Common myeloid progenitor, CD34-positive (primary cell): ENCODE measurements at regions not wholly inside any gene's neighbourhood (a gene's known extent, or its start where the extent isn't known, plus 50 kb on each side); places are given as distances from the start of the nearest gene placed in this dataset.
"Not testable (repeated sequence)": the region's sequence is repeated elsewhere in the genome, so short reads cannot be mapped to it uniquely, and the experiment has no call there.

Source experiments
- CTCF ChIA-PET: fragments of 350-600 bp; sonication (Branson Sonifier 250); formaldehyde crosslinking; loops from one replicate; lab custom pipeline; 2021; ENCODE audit warnings: antibody characterized with exemption; lab: Charles Lee
- POLR2A ChIA-PET: fragments of 350-600 bp; sonication (Branson Sonifier 250); formaldehyde crosslinking; loops from one replicate; lab custom pipeline; 2021; ENCODE audit warnings: antibody characterized with exemption; lab: Charles Lee
- DNase-seq, 3 donors: peaks; one replicate each; pipeline versions ENCODE4 v3.0.0 to v3.0.0-alpha.2; 2013
- H3K27ac ChIP-seq, 2 experiments: 1 replicate in 1 of 2; 2 replicates in 1 of 2; pipeline ENCODE4 v1.7.0; 2013; ENCODE audit warnings: inconsistent platforms in 2 of 2, low read length in 2 of 2, mild to moderate bottlenecking in 2 of 2, low read depth in 1 of 2, moderate library complexity in 1 of 2; ENCODE audit not compliant: severe bottlenecking in 2 of 2, insufficient read depth in 1 of 2, poor library complexity in 1 of 2
- H3K27me3 ChIP-seq, 5 experiments: replicated peaks in 2 of 5; 1 replicate in 3 of 5; 2 replicates in 2 of 5; pipeline versions ENCODE4 v1.6.1 to v1.7.0; 2013; ENCODE audit warnings: low read length in 4 of 5, mild to moderate bottlenecking in 2 of 5, moderate library complexity in 2 of 5, inconsistent platforms in 1 of 5; ENCODE audit not compliant: insufficient read depth in 5 of 5, control insufficient read depth in 4 of 5
- H3K36me3 ChIP-seq, 4 experiments: 1 replicate in 2 of 4; 2 replicates in 2 of 4; pipeline versions ENCODE4 v1.6.1 to v1.7.0; 2013; ENCODE audit warnings: low read length in 3 of 4, control low read depth in 1 of 4, mild to moderate bottlenecking in 1 of 4; ENCODE audit not compliant: control insufficient read depth in 4 of 4, insufficient read depth in 4 of 4
- H3K4me1 ChIP-seq, 4 experiments: 1 replicate in 3 of 4; 2 replicates in 1 of 4; pipeline versions ENCODE4 v1.6.1 to v1.7.1; 2013; ENCODE audit warnings: low read length in 3 of 4, mild to moderate bottlenecking in 3 of 4, control low read depth in 1 of 4, inconsistent platforms in 1 of 4, moderate library complexity in 1 of 4; ENCODE audit not compliant: control insufficient read depth in 4 of 4, insufficient read depth in 4 of 4; ENCODE audit errors: control extremely low read depth in 1 of 4
- H3K4me3 ChIP-seq, 7 experiments: 1 replicate in 4 of 7; 2 replicates in 3 of 7; pipeline versions ENCODE4 v1.5.1 to v1.7.0; 2013; ENCODE audit warnings: mild to moderate bottlenecking in 7 of 7, low read length in 6 of 7, moderate library complexity in 6 of 7, inconsistent platforms in 2 of 7, low read depth in 2 of 7, control low read depth in 1 of 7; ENCODE audit not compliant: insufficient read depth in 4 of 7, control insufficient read depth in 1 of 7; ENCODE audit errors: extremely low read depth in 1 of 7
- H3K9me3 ChIP-seq, 5 experiments: 1 replicate in 4 of 5; 2 replicates in 1 of 5; pipeline versions ENCODE4 v1.6.1 to v1.7.1; 2013; ENCODE audit warnings: low read length in 4 of 5, mild to moderate bottlenecking in 2 of 5, inconsistent platforms in 1 of 5, low read depth in 1 of 5, moderate library complexity in 1 of 5; ENCODE audit not compliant: control insufficient read depth in 4 of 5, insufficient read depth in 2 of 5; ENCODE audit errors: control extremely low read depth in 1 of 5
- WGBS: methylation state at CpG from one replicate; pipeline ENCODE4 v1.1.5; 2013; ENCODE audit not compliant: insufficient coverage; 5-methylcytosine and 5-hydroxymethylcytosine counted together

DNA sequence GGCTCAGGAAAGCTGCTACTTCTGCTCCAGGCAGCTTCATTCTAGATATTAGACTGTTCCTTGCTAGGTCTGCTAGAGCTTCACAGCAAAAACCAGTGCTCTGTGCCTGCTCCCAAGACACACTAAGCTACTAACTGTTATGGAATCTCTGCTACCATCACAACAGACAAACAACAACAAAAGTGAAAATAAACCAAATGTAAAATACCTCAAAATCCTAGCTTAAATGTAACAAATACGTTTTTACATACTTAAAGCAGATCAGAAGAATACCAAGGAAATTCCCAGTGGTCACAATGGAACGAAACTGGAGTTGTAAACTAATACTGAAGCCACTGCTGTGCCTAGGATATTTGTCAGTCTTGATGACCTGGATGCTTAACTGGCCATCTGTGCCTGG lies 84.6 kb upstream of the EZR start:
- Histone ChIP-seq H3K27ac (no peak overlapping the region), H3K9me3 (peaks cover 2 to 22% (median 8%) of the 10 kb centered on the region in 5 experiments), H3K4me3 (no peak overlapping the region), H3K27me3 (no peaks in the 10 kb centered on the region), H3K36me3 (no peaks in the 10 kb centered on the region), H3K4me1 (no peaks in the 10 kb centered on the region)
- CTCF ChIA-PET = interaction anchor here (0.7 to 1.3 kb wide), 4 partner anchors 8 to 202 kb away, joined by 3 to 4 read pairs (median 3); no protein-coding TSS in a partner anchor
- no peak for DNase-seq
- POLR2A ChIA-PET = no interaction called here
- 100% methylated on average over 1 of the region's 2 CpGs for WGBS

DNA sequence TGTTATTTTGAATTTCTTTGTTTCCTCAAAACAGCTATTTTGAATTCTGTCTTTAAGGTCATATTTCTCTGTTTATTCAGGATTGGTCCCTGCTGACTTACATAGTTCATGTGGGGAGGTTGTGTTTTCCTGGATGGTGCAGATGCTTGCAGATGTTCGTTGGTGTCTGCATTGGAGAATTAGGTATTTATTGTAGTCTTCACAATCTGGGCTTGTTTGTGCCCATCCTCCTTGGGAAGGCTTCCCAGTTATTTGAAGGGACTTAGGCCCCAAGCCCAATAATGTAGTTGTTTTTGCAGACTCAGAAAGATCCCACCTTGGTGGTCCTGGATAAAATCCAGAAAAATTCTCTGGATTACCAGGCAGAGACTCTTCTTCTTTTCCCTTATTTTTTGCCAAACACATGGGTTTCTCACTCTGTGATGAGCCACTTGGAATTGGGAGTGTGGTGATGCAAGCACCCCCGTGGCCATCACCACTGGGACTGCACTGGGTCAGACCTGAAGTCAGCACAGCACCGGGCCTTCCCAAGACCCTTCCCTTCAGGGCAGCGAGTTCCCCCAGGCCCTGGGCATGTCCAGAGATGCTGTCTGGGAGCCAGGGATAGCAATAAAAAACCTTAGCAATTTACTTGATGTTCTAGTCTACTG lies 81.6 kb upstream of the EZR start:
- no peak for DNase-seq
- no peak overlapping the region for H3K4me3 ChIP-seq
- H3K9me3 ChIP-seq = peaks cover 0 to 17% (median 4%) of the 10 kb centered on the region in 5 experiments
- WGBS = 92% methylated on average over 4 of the region's 4 CpGs
- no peaks in the 10 kb centered on the region for H3K27me3 ChIP-seq
- H3K4me1 ChIP-seq = no peaks in the 10 kb centered on the region
- no peaks in the 10 kb centered on the region for H3K36me3 ChIP-seq
- CTCF ChIA-PET = no interaction called here
- no peak overlapping the region for H3K27ac ChIP-seq
- POLR2A ChIA-PET = no interaction called here

DNA sequence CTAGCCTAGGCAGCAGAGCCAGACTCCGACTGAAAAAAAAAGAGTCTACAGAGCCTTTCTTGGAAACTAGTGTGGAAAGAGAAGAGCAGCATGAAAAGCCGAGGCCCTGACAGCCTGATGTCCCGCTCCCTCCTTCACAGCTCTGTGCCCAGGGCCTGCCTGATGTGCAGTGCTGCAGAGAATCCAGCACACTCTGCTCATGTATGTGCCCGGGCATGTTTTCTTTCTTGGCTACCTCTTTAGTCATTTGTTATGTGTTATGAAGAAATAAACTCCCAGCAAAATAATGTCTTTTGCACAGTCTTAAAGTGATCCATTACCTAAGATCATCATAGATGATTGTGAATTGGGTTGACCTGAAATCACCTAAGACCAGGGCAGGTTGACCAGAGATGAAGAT lies 78.1 kb upstream of the EZR start:
- H3K9me3 ChIP-seq = no peaks in the 10 kb centered on the region
- WGBS = 96% methylated on average over 3 of the region's 4 CpGs
- H3K4me1 ChIP-seq = no peaks in the 10 kb centered on the region
- ChIA-PET POLR2A (no interaction called here), CTCF (interaction anchor here (0.6 kb wide), 1 partner anchor 857 kb away, joined by 3 read pairs; no protein-coding TSS in a partner anchor)
- no peaks in the 10 kb centered on the region for H3K36me3 ChIP-seq
- no peak for DNase-seq
- no peaks in the 10 kb centered on the region for H3K27me3 ChIP-seq
- no peak overlapping the region for H3K27ac ChIP-seq
- H3K4me3 ChIP-seq = no peak overlapping the region

DNA sequence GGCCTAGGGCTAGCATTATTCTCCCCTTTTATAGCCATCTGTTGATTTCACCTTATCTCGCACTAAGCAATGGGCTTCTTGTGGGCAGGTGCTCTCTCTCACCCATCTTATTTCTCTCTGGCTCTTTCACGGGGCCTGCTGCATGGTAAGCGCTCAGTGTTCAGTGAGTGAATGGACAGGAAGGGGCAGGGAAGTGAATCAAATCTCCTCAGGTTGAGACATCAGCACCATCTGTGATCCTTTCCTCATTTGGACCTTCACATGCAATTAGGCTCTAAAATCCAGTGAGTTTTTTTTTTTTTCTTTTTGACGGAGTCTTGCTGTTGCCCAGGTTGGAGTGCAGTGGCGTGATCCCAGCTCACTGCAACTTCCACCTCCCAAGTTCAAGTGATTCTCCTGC lies 76.5 kb upstream of the EZR start:
- 96% methylated on average over 5 of the region's 5 CpGs for WGBS
- H3K4me1 ChIP-seq = no peaks in the 10 kb centered on the region
- ChIA-PET CTCF (interaction anchor here (1.0 kb wide), 1 partner anchor 9 kb away, joined by 3 read pairs; no protein-coding TSS in a partner anchor), POLR2A (interaction anchor here (0.6 kb wide), 1 partner anchor 168 kb away, joined by 3 read pairs; no protein-coding TSS in a partner anchor)
- H3K27me3 ChIP-seq = no peaks in the 10 kb centered on the region
- no peak for DNase-seq
- H3K4me3 ChIP-seq = no peak overlapping the region
- H3K36me3 ChIP-seq = no peaks in the 10 kb centered on the region
- H3K9me3 ChIP-seq = no peaks in the 10 kb centered on the region
- no peak overlapping the region for H3K27ac ChIP-seq

- Histone ChIP-seq H3K4me3 (no peak overlapping the region), H3K27ac (no peak overlapping the region), H3K4me1 (no peaks in the 10 kb centered on the region), H3K27me3 (no peaks in the 10 kb centered on the region), H3K9me3 (no peaks in the 10 kb centered on the region), H3K36me3 (no peaks in the 10 kb centered on the region)
- 100% methylated on average over 1 of the region's 4 CpGs for WGBS
- DNase-seq = no peak
- POLR2A ChIA-PET = no interaction called here
- CTCF ChIA-PET = interaction anchor here (1.5 kb wide), 1 partner anchor 19 kb away, joined by 3 read pairs; no protein-coding TSS in a partner anchor
Observed at GRCh38 chr6:158894193-158894592, 75.0 kb upstream of the EZR start.

DNA sequence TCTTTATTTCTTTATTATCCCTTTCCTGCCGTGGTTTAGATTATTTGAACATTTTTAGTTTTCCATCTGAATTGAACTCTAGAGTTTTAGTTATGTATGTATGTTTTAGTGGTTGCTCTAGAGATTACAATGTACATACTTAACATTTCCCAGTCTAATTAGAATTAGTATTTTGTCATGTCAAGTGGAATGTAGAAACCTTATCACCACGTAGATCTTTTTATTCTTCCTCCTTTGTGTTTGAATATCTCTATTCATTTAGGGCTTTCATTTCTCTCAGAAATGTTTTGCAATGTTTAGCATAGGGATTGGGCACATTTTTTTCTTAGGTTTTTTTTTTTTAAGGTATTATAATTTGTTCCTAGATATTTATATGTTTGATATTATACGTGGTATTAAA lies 73.1 kb upstream of the EZR start:
- ChIA-PET CTCF (no interaction called here), POLR2A (no interaction called here)

DNA sequence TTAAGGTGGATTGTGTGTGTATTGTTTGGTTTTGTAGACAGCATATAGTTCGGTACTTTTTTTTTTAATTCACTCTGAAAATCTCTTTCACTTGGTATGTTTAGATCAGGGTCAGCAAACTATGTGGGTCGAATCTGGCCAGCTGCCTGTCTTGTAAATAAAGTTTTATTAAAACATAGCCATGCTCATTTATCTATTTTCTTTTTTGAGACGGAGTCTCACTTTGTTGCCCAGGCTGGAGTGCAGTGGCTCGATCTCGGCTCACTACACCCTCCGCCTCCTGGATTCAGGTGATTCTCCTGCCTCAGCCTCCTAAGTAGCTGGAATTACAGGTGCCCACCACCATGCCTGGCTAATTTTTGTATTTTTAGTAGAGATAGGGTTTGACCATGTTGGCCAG lies 72.4 kb upstream of the EZR start:
- H3K27me3 ChIP-seq, H3K27ac ChIP-seq, CTCF ChIA-PET, DNase-seq, POLR2A ChIA-PET, H3K9me3 ChIP-seq, H3K4me3 ChIP-seq, H3K4me1 ChIP-seq, H3K36me3 ChIP-seq: not testable (repeated sequence)
- 100% methylated on average over 6 of the region's 6 CpGs for WGBS

More for the DNA sequence above, 73.1 kb upstream of the EZR start:
- no peaks in the 10 kb centered on the region for H3K27me3 ChIP-seq
- no peaks in the 10 kb centered on the region for H3K36me3 ChIP-seq
- WGBS = no CpG with 5 or more reads among the region's 3 CpGs
- H3K4me1 ChIP-seq = no peaks in the 10 kb centered on the region
- H3K27ac ChIP-seq = no peak overlapping the region
- H3K4me3 ChIP-seq = no peak overlapping the region
- DNase-seq = no peak
- peaks cover 0 to 2% (median 0%) of the 10 kb centered on the region in 5 experiments for H3K9me3 ChIP-seq
